ENCODE measurements at regions not wholly inside any gene's neighbourhood (a gene's known extent, or its start where the extent isn't known, plus 50 kb on each side); places are given as distances from the start of the nearest gene placed in this dataset.

GRCh38 chr18:30277676-30278075 is 764.9 kb downstream of the DSC3 start:
- 90 to 94% methylated on average over 1 of the region's 1 CpG for WGBS, 2 donors
- Histone ChIP-seq H3K4me3 (replicated peaks in 1 of 3) (no peak overlapping the region), H3K27me3 (no peaks in the 10 kb centered on the region), H3K36me3 (no peaks in the 10 kb centered on the region), H3K4me1 (no peaks in the 10 kb centered on the region), H3K27ac (no peak overlapping the region), H3K9me3 (no peaks in the 10 kb centered on the region)
- no peak for DNase-seq
- intact Hi-C loops (cut with DNase I), result no loop called here
- no peak for TF ChIP-seq POLR2A (IDR thresholded peaks at IDR 0.05)
- TF ChIP-seq, protein P1, sequence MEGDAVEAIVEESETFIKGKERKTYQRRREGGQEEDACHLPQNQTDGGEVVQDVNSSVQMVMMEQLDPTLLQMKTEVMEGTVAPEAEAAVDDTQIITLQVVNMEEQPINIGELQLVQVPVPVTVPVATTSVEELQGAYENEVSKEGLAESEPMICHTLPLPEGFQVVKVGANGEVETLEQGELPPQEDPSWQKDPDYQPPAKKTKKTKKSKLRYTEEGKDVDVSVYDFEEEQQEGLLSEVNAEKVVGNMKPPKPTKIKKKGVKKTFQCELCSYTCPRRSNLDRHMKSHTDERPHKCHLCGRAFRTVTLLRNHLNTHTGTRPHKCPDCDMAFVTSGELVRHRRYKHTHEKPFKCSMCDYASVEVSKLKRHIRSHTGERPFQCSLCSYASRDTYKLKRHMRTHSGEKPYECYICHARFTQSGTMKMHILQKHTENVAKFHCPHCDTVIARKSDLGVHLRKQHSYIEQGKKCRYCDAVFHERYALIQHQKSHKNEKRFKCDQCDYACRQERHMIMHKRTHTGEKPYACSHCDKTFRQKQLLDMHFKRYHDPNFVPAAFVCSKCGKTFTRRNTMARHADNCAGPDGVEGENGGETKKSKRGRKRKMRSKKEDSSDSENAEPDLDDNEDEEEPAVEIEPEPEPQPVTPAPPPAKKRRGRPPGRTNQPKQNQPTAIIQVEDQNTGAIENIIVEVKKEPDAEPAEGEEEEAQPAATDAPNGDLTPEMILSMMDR (IDR thresholded peaks at IDR 0.05), result no peak

- H3K4me3 ChIP-seq (replicated peaks in 1 of 3), result no peak overlapping the region
- WGBS, 2 donors, result 83 to 92% methylated on average over 3 of the region's 3 CpGs
- H3K27ac ChIP-seq, result no peak overlapping the region
- TF ChIP-seq, protein P1 (IDR thresholded peaks at IDR 0.05), result no peak
- TF ChIP-seq POLR2A (IDR thresholded peaks at IDR 0.05), result no peak
- DNase-seq, result no peak
- no peaks in the 10 kb centered on the region for H3K4me1 ChIP-seq
- intact Hi-C loops (cut with DNase I), result loop anchor here (5.0 kb wide), 1 partner anchor 389 kb away; no protein-coding TSS in a partner anchor
- no peaks in the 10 kb centered on the region for H3K9me3 ChIP-seq
- no peaks in the 10 kb centered on the region for H3K27me3 ChIP-seq
- H3K36me3 ChIP-seq, result no peaks in the 10 kb centered on the region
Measured at GRCh38 chr18:30271716-30272115, 770.8 kb downstream of the DSC3 start.

GRCh38 chr18:30265190-30265589 is 777.4 kb downstream of the DSC3 start:
- intact Hi-C loops (cut with DNase I), result no loop called here
- Histone ChIP-seq H3K27ac (no peak overlapping the region), H3K9me3 (no peaks in the 10 kb centered on the region), H3K4me1 (no peaks in the 10 kb centered on the region), H3K4me3 (replicated peaks in 1 of 3) (no peak overlapping the region), H3K36me3 (no peaks in the 10 kb centered on the region), H3K27me3 (no peaks in the 10 kb centered on the region)
- no peak for DNase-seq
- TF ChIP-seq POLR2A (IDR thresholded peaks at IDR 0.05), result no peak
- TF ChIP-seq, protein P1 (IDR thresholded peaks at IDR 0.05), result no peak
- WGBS, 2 donors, result 74 to 75% methylated on average over 3 of the region's 3 CpGs

GRCh38 chr18:30254331-30254730 is 788.2 kb downstream of the DSC3 start:
- no peaks in the 10 kb centered on the region for H3K27me3 ChIP-seq
- no peaks in the 10 kb centered on the region for H3K36me3 ChIP-seq
- WGBS, 2 donors, result 91 to 92% methylated on average over 2 of the region's 2 CpGs
- TF ChIP-seq, protein P1 (IDR thresholded peaks at IDR 0.05), result no peak
- TF ChIP-seq POLR2A (IDR thresholded peaks at IDR 0.05), result no peak
- no peak overlapping the region for H3K27ac ChIP-seq
- no peak for DNase-seq
- H3K9me3 ChIP-seq, result no peaks in the 10 kb centered on the region
- H3K4me1 ChIP-seq, result no peaks in the 10 kb centered on the region
- no peak overlapping the region for H3K4me3 ChIP-seq (replicated peaks in 1 of 3)
- intact Hi-C loops (cut with DNase I), result no loop called here

DNA sequence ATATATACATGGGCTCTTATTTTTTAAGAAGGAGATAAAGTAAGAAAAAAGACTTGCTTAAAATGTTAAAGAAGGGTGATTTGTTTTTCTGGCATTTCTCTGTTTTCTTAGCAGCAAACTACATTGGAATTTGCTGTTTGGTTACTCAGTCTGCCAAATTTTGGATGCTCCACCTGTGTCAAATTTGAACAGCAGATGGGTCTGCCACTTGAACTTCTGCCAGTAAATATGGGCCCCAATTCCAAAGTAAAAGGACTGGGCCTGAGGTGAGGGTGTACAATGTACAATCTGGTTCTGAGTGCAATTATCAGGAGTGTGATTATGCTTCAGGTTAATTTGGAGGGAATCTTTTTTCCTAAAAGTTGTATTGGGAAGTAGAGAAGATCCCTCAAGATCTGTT is 794.5 kb downstream of the DSC3 start:
- Histone ChIP-seq H3K36me3 (no peaks in the 10 kb centered on the region), H3K9me3 (no peaks in the 10 kb centered on the region), H3K27ac (no peak overlapping the region), H3K4me1 (no peaks in the 10 kb centered on the region), H3K4me3 (replicated peaks in 1 of 3) (no peak overlapping the region), H3K27me3 (no peaks in the 10 kb centered on the region)
- DNase-seq, result no peak
- TF ChIP-seq POLR2A (IDR thresholded peaks at IDR 0.05), result no peak
- TF ChIP-seq, protein P1 (IDR thresholded peaks at IDR 0.05), result no peak
- intact Hi-C loops (cut with DNase I), result no loop called here
